GM10248 (cell line): ENCODE measurements at regions not wholly inside any gene's neighbourhood (a gene's known extent, or its start where the extent isn't known, plus 50 kb on each side); places are given as distances from the start of the nearest gene placed in this dataset.
"Not testable (repeated sequence)": the region's sequence is repeated elsewhere in the genome, so short reads cannot be mapped to it uniquely, and the experiment has no call there.

Experiments used
- CTCF ChIA-PET: fragments of 300-600 bp; sonication (Branson Sonifier 250); formaldehyde crosslinking; extraction: SDS; loops from one replicate; lab custom pipeline; 2021; ENCODE audit warnings: antibody characterized with exemption; lab: Yijun Ruan, JAX
- POLR2A ChIA-PET: fragments of 350-650 bp; sonication (Branson Sonifier 250); formaldehyde crosslinking; extraction: SDS; loops from one replicate; lab custom pipeline; 2020; ENCODE audit warnings: antibody characterized with exemption; lab: Yijun Ruan, JAX
- DNase-seq: peaks from one replicate; pipeline ENCODE4 v3.0.0; 2012; ENCODE audit errors: extremely low spot score
- CTCF ChIP-seq: IDR thresholded peaks from 2 replicates; pipeline ENCODE4 v1.5.1; 2012; ENCODE audit warnings: mild to moderate bottlenecking, low read depth; ENCODE audit errors: extremely low read depth, missing control alignments, control extremely low read depth

- no peak for DNase-seq
- no peak for TF ChIP-seq CTCF
- POLR2A ChIA-PET = no interaction called here
- CTCF ChIA-PET = no interaction called here
Observed at GRCh38 chr17:13104576-13104975, 86.7 kb upstream of the ELAC2 start.

- ChIA-PET CTCF (interaction anchor here (1.6 kb wide), 1 partner anchor 72 kb away, joined by 4 read pairs; no protein-coding TSS in a partner anchor), POLR2A (no interaction called here)
- DNase-seq = no peak
- TF ChIP-seq CTCF = no peak
Observed at GRCh38 chr17:13102477-13102876, 84.7 kb upstream of the ELAC2 start.

GRCh38 chr17:13099926-13100325, 82.1 kb upstream of the ELAC2 start:
- TF ChIP-seq CTCF = no peak

GRCh38 chr17:13099089-13099735, 81.4 kb upstream of the ELAC2 start:
- TF ChIP-seq CTCF = no peak
- POLR2A ChIA-PET = no interaction called here
- no peak for DNase-seq
- CTCF ChIA-PET = no interaction called here

More at GRCh38 chr17:13099926-13100325, 82.1 kb upstream of the ELAC2 start:
- POLR2A ChIA-PET = no interaction called here
- CTCF ChIA-PET = no interaction called here
- DNase-seq = no peak

- no peak for DNase-seq
- ChIA-PET POLR2A (no interaction called here), CTCF (no interaction called here)
- no peak for TF ChIP-seq CTCF
Observed at GRCh38 chr17:13096291-13096690, 78.5 kb upstream of the ELAC2 start.

GRCh38 chr17:13092010-13092409, 74.2 kb upstream of the ELAC2 start:
- CTCF ChIA-PET, POLR2A ChIA-PET, DNase-seq: not testable (repeated sequence)

GRCh38 chr17:13088666-13089065, 70.8 kb upstream of the ELAC2 start:
- TF ChIP-seq CTCF = no peak
- ChIA-PET CTCF (no interaction called here), POLR2A (no interaction called here)
- DNase-seq = no peak
